ENCODE measurements at regions not wholly inside any gene's neighbourhood (a gene's known extent, or its start where the extent isn't known, plus 50 kb on each side); places are given as distances from the start of the nearest gene placed in this dataset.

DNA sequence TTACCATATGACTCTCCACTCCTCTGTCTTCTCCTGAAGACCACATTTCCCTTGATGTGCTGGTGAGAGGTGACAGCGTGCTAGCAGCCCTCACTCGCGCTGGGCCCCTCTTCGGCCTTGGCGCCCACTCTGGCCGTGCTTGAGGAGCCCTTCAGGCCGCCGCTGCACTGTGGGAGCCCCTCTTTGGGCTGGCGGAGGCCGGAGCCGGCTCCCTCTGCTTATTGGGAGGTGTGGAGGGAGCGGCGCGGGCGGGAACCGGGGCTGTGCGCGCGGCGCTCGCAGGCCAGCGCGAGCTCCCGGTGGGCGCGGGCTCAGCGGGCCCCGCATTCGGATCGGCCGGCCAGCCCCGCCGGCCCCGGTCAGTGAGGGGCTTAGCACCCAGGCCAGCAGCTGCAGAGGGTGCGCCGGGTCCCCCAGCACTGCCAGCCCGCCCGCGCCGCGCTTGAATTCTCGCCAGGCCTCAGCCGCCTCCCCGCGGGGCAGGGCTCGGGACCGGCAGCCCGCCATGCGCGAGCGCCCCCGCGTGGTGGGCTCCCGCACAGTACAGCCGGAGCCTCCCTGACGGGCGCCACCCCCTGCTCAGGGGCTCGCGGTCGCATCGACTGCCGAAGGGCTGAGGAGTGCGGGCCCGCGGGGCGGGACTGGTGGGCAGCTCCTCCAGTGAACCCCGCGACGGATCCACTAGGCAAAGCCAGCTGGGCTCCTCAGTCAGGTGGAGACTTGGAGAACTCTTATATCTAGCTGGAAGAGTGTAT lies 246.6 kb upstream of the REG3G start:
- TF ChIP-seq, protein P1, sequence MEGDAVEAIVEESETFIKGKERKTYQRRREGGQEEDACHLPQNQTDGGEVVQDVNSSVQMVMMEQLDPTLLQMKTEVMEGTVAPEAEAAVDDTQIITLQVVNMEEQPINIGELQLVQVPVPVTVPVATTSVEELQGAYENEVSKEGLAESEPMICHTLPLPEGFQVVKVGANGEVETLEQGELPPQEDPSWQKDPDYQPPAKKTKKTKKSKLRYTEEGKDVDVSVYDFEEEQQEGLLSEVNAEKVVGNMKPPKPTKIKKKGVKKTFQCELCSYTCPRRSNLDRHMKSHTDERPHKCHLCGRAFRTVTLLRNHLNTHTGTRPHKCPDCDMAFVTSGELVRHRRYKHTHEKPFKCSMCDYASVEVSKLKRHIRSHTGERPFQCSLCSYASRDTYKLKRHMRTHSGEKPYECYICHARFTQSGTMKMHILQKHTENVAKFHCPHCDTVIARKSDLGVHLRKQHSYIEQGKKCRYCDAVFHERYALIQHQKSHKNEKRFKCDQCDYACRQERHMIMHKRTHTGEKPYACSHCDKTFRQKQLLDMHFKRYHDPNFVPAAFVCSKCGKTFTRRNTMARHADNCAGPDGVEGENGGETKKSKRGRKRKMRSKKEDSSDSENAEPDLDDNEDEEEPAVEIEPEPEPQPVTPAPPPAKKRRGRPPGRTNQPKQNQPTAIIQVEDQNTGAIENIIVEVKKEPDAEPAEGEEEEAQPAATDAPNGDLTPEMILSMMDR (IDR thresholded peaks at IDR 0.05; ENCODE audit: borderline replicate concordance, extremely low read depth, low read length, poor library complexity, severe bottlenecking), result no peak
- TF ChIP-seq EZH2 (IDR thresholded peaks at IDR 0.05; ENCODE audit: borderline replicate concordance, low read depth, low read length, severe bottlenecking), result no peak

Data from DND-41 (cell line).